GM12892 (cell line): ENCODE measurements at regions not wholly inside any gene's neighbourhood (a gene's known extent, or its start where the extent isn't known, plus 50 kb on each side); places are given as distances from the start of the nearest gene placed in this dataset.
A peak's percentile ranks its signal among the peaks of the same experiment; 100 is the strongest.

Source experiments
- DNase-seq: peaks from one replicate; pipeline ENCODE4 v3.0.0; 2011; ENCODE audit not compliant: insufficient read length
- FAIRE-seq: peaks from 2 replicates; lab custom pipeline; 2011; peaks lifted over from hg19 to GRCh38; lab: Jason Lieb, UNC
- POLR2A ChIP-seq: IDR thresholded peaks from 2 replicates; pipeline ENCODE4 v1.6.1; 2011; ENCODE audit warnings: low read depth, low read length, control low read depth
- POLR2AphosphoS5 ChIP-seq: IDR thresholded peaks from 2 replicates; pipeline ENCODE4 v1.6.1; 2011; ENCODE audit warnings: low read depth, low read length, control low read depth
- TAF1 ChIP-seq: IDR thresholded peaks from 2 replicates; pipeline ENCODE4 v1.6.1; 2011; ENCODE audit warnings: low read depth, mild to moderate bottlenecking, control low read depth, low read length, borderline replicate concordance

DNA sequence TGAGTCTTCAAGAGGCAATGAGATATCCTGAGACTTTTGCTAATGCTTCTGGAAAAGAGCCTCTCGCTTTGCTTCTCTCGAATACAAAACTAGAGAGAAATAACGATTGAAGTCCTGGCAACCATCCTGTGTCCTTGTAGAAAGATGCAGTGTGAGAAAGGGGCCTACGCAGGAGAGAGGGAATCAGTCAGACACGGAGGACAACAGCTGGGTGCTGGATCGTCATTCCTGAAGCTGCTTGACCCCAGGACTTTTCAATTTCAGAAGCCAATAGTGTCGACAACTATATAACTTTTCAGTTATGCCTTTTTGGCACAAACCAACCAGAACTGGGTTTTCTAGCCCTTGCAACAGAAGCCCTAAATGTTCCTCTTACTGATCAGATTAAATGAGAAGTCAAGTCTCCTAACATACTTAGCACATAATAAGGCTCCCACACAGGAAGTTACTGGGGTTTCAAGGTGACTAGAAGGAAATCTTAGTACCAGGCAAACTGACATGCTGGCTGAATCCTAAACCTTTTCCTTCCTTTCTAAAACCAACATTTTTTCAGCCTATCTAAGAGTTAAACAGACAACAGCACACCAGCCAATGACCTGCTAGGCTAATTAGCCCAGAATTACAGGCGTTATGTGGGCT lies 755.6 kb downstream of the MED13L start:
- TF ChIP-seq POLR2A (no peak), TAF1 (no peak), POLR2AphosphoS5 (no peak)
- DNase-seq (no peak), FAIRE-seq (no peak)

DNA sequence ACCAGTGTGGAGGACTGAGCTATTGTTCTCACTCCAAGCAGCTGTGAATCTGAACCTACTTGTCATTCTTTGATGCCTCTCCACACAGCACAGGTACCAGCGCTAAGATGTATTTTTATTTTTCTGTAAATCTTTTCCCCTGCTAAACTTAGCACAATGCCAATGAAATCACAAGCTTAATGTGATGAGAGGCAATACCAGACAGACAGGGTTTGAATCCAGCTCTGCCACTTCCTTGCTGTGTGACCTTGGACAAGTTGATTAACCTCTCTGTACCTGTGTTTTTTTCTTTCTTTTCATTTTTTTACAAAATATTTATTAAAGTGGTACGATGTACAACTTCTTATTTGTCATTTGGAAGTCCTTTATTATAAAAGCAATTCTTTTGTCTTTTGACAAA lies 757.6 kb downstream of the MED13L start:
- no peak for DNase-seq
- no peak for TF ChIP-seq TAF1
- no peak for TF ChIP-seq POLR2A
- no peak for TF ChIP-seq POLR2AphosphoS5
- no peak for FAIRE-seq

DNA sequence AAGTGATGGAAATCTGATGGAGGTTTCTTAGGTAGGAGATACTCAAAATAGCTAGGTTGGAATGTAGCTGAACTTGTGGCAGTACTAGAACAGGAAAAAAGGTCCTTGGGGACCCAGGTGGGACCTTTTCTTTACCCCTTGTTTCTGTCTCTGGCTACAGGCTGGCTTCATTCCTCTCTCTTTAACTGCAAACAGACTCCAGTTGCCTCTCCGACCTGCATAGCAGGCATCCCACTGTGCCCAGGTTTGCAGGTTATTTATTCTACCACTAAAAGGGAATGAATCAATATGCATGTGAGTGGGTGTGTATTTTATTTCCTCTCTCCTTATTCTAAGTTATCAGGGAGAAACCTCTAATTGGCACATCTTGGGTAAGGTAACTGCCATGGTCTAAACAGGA lies 758.1 kb downstream of the MED13L start:
- TF ChIP-seq TAF1 = no peak
- no peak for TF ChIP-seq POLR2AphosphoS5
- TF ChIP-seq POLR2A = no peak
- DNase-seq (no peak), FAIRE-seq (no peak)

DNA sequence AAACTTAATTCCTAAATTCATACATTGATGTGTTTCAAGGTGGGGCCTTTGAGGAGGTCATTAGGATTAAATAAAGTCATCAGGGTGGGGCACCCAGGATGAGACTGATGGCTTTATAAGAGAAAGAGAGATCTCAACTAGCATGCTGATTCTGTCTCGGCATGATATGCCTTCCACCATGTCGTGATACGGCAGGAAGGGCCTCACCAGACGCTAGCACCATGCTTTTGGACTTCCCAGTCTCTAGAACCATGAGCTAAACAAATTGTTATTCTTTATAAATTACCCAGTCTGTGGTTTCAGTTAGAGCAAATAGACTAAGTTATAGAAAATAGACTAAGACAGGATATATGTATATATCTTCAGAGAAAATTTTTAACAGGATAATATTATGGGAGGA lies 759.6 kb downstream of the MED13L start:
- FAIRE-seq = no peak
- DNase-seq = no peak
- TF ChIP-seq POLR2AphosphoS5 (no peak), TAF1 (no peak), POLR2A (no peak)

DNA sequence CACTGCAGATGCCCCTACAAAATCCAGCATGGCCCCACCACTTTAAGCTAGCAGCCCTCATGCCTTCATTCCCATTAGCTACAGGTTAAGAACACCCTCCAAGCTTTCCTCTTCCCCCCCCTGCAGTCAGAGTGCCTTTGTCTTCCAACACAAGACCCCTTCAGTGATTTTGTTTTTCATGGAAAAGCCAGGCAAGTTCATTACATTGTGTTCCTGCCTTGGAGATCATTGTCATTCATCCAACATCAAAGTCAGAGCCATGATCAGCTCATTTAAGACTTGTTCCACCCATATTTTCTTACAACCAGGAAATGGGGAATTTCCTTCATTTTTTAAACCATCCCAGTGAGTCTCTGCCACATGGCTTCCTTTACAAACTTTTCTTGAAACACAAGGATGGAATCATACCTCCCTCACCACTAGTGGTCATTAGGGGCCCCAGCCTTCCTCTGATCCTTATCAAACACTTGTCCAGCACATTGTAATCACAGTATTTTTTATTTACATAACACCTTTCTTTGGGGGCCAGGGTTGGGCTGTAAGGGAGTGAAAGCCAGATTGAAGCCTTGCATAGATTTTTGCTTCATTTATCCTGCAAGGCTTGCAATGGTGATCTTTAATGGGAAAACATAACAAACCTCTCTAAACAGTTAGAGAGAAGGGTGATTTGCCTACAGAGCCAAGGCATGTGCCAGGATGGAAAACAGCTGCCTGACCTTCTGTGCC lies 765.3 kb downstream of the MED13L start:
- DNase-seq (no peak), FAIRE-seq (no peak)
- TF ChIP-seq POLR2AphosphoS5 (no peak), TAF1 (no peak), POLR2A (no peak)

DNA sequence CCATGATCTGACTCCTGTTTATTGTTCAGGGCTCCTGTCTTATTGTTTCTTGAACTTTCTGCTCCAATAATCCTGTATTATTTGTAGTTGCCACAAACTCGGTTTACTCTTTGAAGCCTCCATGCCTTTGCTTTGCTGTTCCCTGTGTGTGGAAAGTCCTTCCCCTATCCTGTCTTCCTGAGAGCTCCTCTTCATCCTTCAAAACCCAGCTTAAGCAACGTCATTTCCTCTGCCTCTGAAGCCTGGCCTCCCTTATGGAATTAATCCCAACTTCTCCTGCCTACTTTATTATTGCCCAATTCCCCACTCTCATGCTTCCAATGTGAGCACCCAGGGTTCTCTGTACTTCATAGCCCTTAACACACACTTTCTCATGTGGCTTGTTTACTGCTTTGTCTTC lies 766.2 kb downstream of the MED13L start:
- TF ChIP-seq POLR2AphosphoS5 = no peak
- TF ChIP-seq TAF1 = no peak
- TF ChIP-seq POLR2A = no peak
- FAIRE-seq (no peak), DNase-seq (no peak)

DNA sequence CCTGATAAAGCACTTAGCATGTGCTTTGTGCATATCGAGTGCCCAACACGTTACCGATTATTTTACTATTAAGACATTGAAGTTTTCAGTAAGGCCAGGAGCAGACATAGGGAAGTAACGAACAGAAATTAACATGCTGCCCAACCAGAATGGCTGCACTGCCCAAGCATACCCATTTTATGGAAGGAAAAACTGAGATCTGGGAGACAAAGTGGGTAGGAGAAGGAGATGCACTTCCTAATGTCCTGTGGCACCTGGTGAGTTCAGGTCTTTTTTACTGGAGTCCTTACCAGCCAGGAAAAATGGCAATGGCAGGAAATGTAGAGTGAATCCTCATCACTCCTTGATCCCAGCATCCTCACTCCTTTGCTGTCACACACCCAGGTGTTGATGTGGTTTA lies 768.5 kb downstream of the MED13L start:
- TF ChIP-seq POLR2A = no peak
- no peak for TF ChIP-seq POLR2AphosphoS5
- no peak for TF ChIP-seq TAF1
- FAIRE-seq (no peak), DNase-seq (no peak)

DNA sequence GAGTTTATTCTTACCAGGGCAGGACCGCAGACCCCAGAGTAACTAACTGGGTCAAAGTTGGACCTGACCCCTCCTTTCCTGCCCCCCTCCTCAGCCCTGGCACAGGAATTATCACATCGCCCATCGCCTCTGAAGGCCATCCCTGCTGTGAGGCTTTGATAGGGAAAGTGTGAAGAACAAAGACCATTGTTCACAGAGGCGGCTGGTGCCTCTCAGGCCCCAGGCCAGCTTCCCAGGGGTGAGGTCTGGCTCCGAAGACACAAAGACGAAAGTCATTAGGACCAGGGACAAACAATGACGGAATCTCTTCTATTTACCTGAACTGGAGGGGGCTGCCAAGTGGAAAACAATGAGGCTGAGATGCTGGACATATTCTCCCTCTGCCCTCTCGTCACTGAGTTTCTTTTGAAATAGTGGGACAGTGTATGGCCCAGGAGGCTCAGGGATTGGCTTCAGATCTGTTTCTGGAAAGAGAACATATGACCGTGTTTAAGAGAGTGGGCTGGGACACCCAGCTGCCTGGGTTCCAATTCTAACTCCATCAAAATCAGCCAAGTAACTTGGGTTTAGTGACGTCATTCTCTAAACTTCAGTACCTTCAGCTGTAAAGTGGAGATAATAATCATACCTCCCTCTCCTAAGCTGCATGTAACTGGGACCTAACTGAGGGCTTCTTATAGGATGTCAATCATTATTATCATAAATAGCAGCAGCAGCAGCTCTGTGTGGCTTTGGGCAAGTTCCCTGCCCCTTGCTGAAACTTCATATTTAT lies 769.4 kb downstream of the MED13L start:
- no peak for TF ChIP-seq POLR2AphosphoS5
- no peak for TF ChIP-seq TAF1
- TF ChIP-seq POLR2A = no peak
- DNase-seq (no peak), FAIRE-seq (no peak)

DNA sequence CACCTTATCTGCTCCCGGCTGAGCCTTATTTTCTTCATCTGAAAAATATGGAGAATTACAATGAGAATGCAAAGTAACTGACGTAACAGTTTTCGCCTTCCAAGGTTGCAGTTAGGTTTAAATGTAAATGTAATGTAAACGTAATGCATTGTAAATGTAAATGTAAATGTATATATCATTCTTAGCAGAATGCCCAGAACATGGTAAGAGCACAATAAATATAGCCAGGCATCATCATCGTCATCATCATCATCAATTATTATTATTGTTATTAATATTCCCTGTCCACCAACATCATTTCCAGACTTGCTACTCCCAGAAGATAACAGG lies 770.0 kb downstream of the MED13L start:
- TF ChIP-seq POLR2AphosphoS5 (no peak), TAF1 (no peak), POLR2A (no peak)
- DNase-seq (no peak), FAIRE-seq (no peak)

DNA sequence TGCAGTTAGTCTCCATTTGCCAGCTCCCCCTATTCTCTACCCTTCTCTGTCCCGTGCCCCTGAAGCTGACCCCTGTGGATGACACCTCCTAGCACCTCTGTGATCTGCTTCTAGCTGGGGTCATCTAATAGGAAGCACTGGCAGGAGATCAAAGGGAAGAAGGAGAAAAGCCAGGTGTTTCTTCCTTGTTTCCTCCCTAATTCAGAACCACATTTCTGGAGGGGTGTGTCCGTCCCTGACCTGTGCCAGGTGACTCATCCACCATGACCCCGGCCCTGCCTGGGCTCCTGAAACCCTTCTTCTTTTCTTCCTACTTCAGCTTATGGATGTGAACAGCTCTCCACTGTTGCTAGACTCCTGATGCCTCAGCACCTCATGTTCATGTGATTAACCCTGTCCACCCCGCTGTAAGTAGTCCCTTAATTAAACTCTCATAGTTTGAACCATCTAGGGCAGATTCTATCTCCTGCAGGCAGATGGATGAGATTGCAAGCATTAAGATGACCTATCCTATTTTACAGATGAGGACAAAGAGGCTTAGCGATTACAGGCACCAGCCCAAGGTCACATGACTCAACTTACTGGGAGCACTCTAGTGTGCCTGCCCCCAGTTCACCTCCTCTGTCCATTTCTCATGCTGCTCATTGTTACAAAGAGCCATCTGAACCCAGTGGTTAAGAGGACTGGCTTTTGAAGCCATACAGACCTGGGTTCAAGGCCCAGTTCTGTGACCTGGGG lies 770.5 kb downstream of the MED13L start:
- TF ChIP-seq POLR2AphosphoS5 (no peak), TAF1 (no peak), POLR2A (no peak)
- no peak for FAIRE-seq
- DNase-seq = no peak

DNA sequence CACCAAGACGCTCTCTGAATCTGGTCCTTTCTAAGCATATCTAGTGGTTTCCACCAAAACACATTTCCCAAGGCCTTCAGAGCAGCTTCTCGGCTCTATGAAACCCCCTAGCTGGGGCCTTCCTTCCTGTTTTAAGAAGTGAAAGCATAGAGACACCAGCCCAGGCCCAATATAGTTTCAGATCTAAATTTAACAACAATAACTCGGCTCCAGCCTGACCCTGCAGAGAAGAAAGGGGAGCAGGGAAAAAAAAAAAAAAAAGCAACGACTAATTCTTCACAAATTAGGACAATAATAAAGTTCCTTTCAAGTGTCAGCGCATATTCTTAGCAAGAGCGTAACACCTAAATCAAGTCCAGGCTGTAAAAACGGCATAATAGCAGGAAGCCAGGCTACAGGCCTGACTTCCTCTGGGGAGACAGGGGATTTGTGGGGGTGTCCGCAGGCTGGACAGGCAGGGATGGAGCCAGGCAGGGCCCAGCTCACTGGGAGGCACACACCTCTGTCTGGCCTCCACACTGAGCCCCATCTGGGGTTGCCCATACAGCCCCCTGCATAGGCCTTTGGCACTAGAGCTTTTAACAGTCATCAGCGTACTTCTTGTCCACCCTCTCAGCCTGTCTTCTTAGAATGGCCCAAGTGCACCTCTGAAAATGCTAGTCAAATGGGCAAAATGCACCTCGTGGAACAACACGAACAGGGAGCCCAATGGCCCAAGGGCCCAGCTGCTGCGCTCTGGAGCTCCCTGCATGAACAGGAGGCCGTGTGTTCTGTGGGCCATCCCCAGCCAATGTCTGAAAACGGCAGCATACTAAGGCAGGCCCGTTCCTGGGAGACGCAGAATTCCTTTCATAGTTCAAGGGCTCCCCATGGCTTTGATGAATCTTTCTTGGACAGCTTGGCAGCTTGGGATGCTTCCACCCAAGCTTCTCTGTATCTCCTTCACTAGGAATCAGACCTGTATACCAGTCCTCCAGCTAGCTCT lies 772.9 kb downstream of the MED13L start:
- FAIRE-seq (no peak), DNase-seq (peak; percentile 43)
- TF ChIP-seq POLR2A = no peak
- TF ChIP-seq POLR2AphosphoS5 = no peak
- no peak for TF ChIP-seq TAF1
